ENCODE measurements at regions not wholly inside any gene's neighbourhood (a gene's known extent, or its start where the extent isn't known, plus 50 kb on each side); places are given as distances from the start of the nearest gene placed in this dataset.

GRCh38 chr15:70159713-70160009 lies 61.9 kb upstream of the TLE3 start:
- no peak overlapping the region for H3K4me3 ChIP-seq (ENCODE audit: low read depth, low read length)
- peak; percentile 25 for DNase-seq (ENCODE audit: low read depth)
- no peak for TF ChIP-seq CTCF (IDR thresholded peaks at IDR 0.05; ENCODE audit: control insufficient read depth, extremely low read depth, insufficient read depth)

GRCh38 chr15:70159001-70159712 lies 61.4 kb upstream of the TLE3 start:
- no peak for TF ChIP-seq CTCF (IDR thresholded peaks at IDR 0.05; ENCODE audit: control insufficient read depth, extremely low read depth, insufficient read depth)
- no peak for DNase-seq (ENCODE audit: low read depth)
- no peak overlapping the region for H3K4me3 ChIP-seq (ENCODE audit: low read depth, low read length)

- DNase-seq (ENCODE audit: low read depth): no peak
- no peak for TF ChIP-seq CTCF (IDR thresholded peaks at IDR 0.05; ENCODE audit: control insufficient read depth, extremely low read depth, insufficient read depth)
- no peak overlapping the region for H3K4me3 ChIP-seq (ENCODE audit: low read depth, low read length)
Observed at GRCh38 chr15:70158309-70159000, 60.7 kb upstream of the TLE3 start.

GRCh38 chr15:70156671-70157271 lies 59.1 kb upstream of the TLE3 start:
- TF ChIP-seq CTCF (IDR thresholded peaks at IDR 0.05; ENCODE audit: control insufficient read depth, extremely low read depth, insufficient read depth): no peak
- DNase-seq (ENCODE audit: low read depth): peak; percentile 10
- H3K4me3 ChIP-seq (ENCODE audit: low read depth, low read length): no peak overlapping the region

- no peak overlapping the region for H3K4me3 ChIP-seq (ENCODE audit: low read depth, low read length)
- no peak for TF ChIP-seq CTCF (IDR thresholded peaks at IDR 0.05; ENCODE audit: control insufficient read depth, extremely low read depth, insufficient read depth)
- DNase-seq (ENCODE audit: low read depth): no peak
Observed at GRCh38 chr15:70154718-70155347, 57.1 kb upstream of the TLE3 start.

- no peak for TF ChIP-seq CTCF (IDR thresholded peaks at IDR 0.05; ENCODE audit: control insufficient read depth, extremely low read depth, insufficient read depth)
- no peak for DNase-seq (ENCODE audit: low read depth)
- no peak overlapping the region for H3K4me3 ChIP-seq (ENCODE audit: low read depth, low read length)
Observed at GRCh38 chr15:70153921-70154717, 56.4 kb upstream of the TLE3 start.
